Endodermal cell (in vitro differentiated cells): ENCODE measurements at regions not wholly inside any gene's neighbourhood (a gene's known extent, or its start where the extent isn't known, plus 50 kb on each side); places are given as distances from the start of the nearest gene placed in this dataset.

ENCODE experiments used
- DNase-seq: peaks from one replicate; pipeline ENCODE4 v3.0.0-alpha.2; 2017
- H3K27ac ChIP-seq: 2 replicates; pipeline ENCODE4 v1.5.1; 2013; ENCODE audit warnings: mild to moderate bottlenecking, low read depth, low read length, moderate library complexity
- H3K27me3 ChIP-seq: 2 replicates; pipeline ENCODE4 v1.6.1; 2013; ENCODE audit warnings: mild to moderate bottlenecking, low read length, moderate library complexity; ENCODE audit not compliant: insufficient read depth, control insufficient read depth, poor library complexity, severe bottlenecking
- H3K36me3 ChIP-seq: 2 replicates; pipeline ENCODE4 v1.7.0; 2013; ENCODE audit warnings: mild to moderate bottlenecking, low read length, moderate library complexity; ENCODE audit not compliant: control insufficient read depth, insufficient read depth
- H3K4me1 ChIP-seq: one replicate; pipeline ENCODE4 v1.7.0; 2013; ENCODE audit warnings: low read length; ENCODE audit not compliant: control insufficient read depth, insufficient read depth
- H3K4me3 ChIP-seq: 2 replicates; pipeline ENCODE4 v1.5.1; 2013; ENCODE audit warnings: mild to moderate bottlenecking, low read length, moderate library complexity
- H3K9ac ChIP-seq: 2 replicates; pipeline ENCODE4 v1.6.1; 2013; ENCODE audit warnings: mild to moderate bottlenecking, low read length, moderate library complexity; ENCODE audit not compliant: poor library complexity, severe bottlenecking; ENCODE audit errors: extremely low read depth
- H3K9me3 ChIP-seq: 2 replicates; pipeline ENCODE4 v1.6.1; 2013; ENCODE audit warnings: mild to moderate bottlenecking, low read length, moderate library complexity; ENCODE audit not compliant: control insufficient read depth
- H3K27ac Mint-ChIP-seq: 2 replicates; pipeline ENCODE4 v1.8.0; 2020; ENCODE audit warnings: mixed read lengths
- H3K27me3 Mint-ChIP-seq: 2 replicates; pipeline ENCODE4 v1.8.0; 2021; ENCODE audit warnings: mild to moderate bottlenecking, mixed read lengths; ENCODE audit not compliant: insufficient read depth
- H3K36me3 Mint-ChIP-seq: 2 replicates; pipeline ENCODE4 v1.8.0; 2020; ENCODE audit warnings: low read depth, mixed read lengths
- H3K4me1 Mint-ChIP-seq: 2 replicates; pipeline ENCODE4 v1.8.0; 2020; ENCODE audit warnings: mixed read lengths
- H3K4me3 Mint-ChIP-seq: 2 replicates; pipeline ENCODE4 v1.8.0; 2020; ENCODE audit warnings: mild to moderate bottlenecking, moderate library complexity, mixed read lengths
- H3K9me3 Mint-ChIP-seq: 2 replicates; pipeline ENCODE4 v1.8.0; 2020; ENCODE audit warnings: mild to moderate bottlenecking, mixed read lengths
- WGBS, 2 experiments: methylation state at CpG; one replicate each; pipeline versions ENCODE4 v1.1.5 to v1.1.7; 2013; ENCODE audit warnings: missing lambda C conversion rate in 2 of 2, mixed read lengths in 1 of 2; ENCODE audit not compliant: insufficient coverage in 1 of 2, insufficient read length in 1 of 2; 5-methylcytosine and 5-hydroxymethylcytosine counted together
- TF ChIP-seq, protein P1 (sequence below): fragments of 200-600 bp; sonication (generic); conservative IDR thresholded peaks from 2 replicates; pipeline ENCODE4 v1.5.0; 2021; ENCODE audit warnings: antibody characterized with exemption, mild to moderate bottlenecking

DNA sequence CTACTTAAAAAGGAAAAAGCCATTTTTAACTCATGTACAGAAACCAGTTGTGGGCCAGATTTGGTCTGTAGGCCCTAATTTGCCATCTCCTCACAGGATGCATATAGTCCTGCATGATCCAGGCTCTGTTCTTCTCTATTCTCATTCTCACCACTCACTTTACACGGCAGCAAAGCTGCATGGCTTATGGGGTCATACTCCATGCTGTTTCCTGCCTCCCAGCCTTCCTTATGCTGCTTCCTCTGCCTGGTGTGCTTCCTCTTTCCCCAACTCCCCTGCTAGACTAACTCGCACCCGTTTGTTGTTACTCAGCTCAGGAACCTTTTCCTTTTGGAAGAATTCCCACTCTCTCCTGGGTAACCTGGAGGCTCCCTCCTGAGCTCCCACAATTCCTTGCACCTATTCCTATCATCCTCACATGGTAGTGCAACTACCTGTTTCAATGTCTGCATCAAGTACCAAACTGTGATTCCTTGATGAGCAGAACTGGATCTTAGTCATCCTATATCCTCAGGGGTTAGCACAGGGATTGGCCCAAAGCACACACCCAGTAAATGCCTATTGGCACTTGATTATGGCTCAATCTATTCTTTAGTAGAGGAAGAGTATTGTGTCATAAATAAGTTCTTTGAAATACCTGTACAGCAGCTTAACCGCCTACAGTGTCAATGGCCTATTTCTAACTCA, 172.1 kb upstream of the MITF start:
- no peak overlapping the region for H3K4me3 Mint-ChIP-seq
- no peak overlapping the region for H3K27ac Mint-ChIP-seq
- peaks cover 9% of the 10 kb centered on the region for H3K27me3 Mint-ChIP-seq
- DNase-seq, result no peak
- Histone ChIP-seq H3K9ac (no peak overlapping the region), H3K27me3 (peaks cover 8% of the 10 kb centered on the region), H3K4me3 (no peak overlapping the region), H3K9me3 (no peaks in the 10 kb centered on the region), H3K4me1 (no peaks in the 10 kb centered on the region), H3K27ac (no peak overlapping the region), H3K36me3 (no peaks in the 10 kb centered on the region)
- 92 to 97% methylated on average over 3 to 4 of the region's 4 CpGs for WGBS, 2 experiments
- no peaks in the 10 kb centered on the region for H3K4me1 Mint-ChIP-seq
- TF ChIP-seq, protein P1, sequence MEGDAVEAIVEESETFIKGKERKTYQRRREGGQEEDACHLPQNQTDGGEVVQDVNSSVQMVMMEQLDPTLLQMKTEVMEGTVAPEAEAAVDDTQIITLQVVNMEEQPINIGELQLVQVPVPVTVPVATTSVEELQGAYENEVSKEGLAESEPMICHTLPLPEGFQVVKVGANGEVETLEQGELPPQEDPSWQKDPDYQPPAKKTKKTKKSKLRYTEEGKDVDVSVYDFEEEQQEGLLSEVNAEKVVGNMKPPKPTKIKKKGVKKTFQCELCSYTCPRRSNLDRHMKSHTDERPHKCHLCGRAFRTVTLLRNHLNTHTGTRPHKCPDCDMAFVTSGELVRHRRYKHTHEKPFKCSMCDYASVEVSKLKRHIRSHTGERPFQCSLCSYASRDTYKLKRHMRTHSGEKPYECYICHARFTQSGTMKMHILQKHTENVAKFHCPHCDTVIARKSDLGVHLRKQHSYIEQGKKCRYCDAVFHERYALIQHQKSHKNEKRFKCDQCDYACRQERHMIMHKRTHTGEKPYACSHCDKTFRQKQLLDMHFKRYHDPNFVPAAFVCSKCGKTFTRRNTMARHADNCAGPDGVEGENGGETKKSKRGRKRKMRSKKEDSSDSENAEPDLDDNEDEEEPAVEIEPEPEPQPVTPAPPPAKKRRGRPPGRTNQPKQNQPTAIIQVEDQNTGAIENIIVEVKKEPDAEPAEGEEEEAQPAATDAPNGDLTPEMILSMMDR, result no peak
- H3K36me3 Mint-ChIP-seq, result no peaks in the 10 kb centered on the region
- H3K9me3 Mint-ChIP-seq, result no peaks in the 10 kb centered on the region

DNA sequence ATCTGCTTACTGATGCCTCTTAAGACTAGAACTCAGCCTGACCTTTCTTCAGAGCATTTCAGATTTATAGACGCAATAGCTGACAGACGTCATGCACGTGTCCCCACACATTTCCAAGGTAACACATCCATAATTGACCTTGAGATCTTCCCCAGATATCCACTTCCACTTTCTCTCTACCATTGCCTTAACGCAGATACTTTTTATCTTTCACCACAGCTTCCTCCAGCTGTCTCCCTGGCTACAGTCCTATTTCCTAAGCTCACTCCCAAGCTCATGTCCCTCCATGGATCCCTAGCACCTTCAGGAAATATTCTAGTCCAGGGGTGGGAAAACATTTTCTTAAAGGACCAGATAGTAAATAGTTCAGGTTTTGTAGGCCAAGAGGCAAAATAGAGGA, 173.0 kb upstream of the MITF start:
- WGBS, 2 experiments, result 95 to 100% methylated on average over 4 of the region's 4 CpGs
- H3K27ac Mint-ChIP-seq, result no peak overlapping the region
- no peaks in the 10 kb centered on the region for H3K36me3 Mint-ChIP-seq
- Histone ChIP-seq H3K27me3 (peaks cover 8% of the 10 kb centered on the region), H3K27ac (no peak overlapping the region), H3K9me3 (no peaks in the 10 kb centered on the region), H3K9ac (no peak overlapping the region), H3K4me1 (no peaks in the 10 kb centered on the region), H3K4me3 (no peak overlapping the region), H3K36me3 (no peaks in the 10 kb centered on the region)
- no peak for DNase-seq
- TF ChIP-seq, protein P1, result no peak
- H3K4me3 Mint-ChIP-seq, result no peak overlapping the region
- H3K4me1 Mint-ChIP-seq, result no peaks in the 10 kb centered on the region
- H3K9me3 Mint-ChIP-seq, result no peaks in the 10 kb centered on the region
- peaks cover 9% of the 10 kb centered on the region for H3K27me3 Mint-ChIP-seq

DNA sequence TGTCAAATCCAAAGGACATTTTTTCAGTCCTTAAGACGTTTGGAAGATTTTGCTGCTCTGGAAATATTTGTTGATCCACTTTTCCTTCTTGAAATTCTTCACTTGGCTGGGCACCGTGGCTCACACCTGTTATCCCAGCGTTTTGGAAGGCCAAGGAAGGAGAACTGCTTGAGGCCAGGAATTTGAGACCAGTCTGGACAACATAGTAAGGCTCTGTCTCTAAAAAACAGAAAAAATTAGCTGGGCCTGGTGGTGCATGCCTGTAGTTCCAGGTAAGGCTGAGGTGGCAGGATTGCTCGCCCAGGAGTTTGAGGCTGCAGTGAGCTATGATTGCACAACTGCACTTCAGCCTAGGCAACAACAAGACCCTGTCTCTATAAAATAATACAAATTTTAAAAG, 173.9 kb upstream of the MITF start:
- peaks cover 7% of the 10 kb centered on the region for H3K27me3 Mint-ChIP-seq
- WGBS, 2 experiments, result 88 to 89% methylated on average over 3 to 4 of the region's 4 CpGs
- no peak overlapping the region for H3K27ac Mint-ChIP-seq
- no peak overlapping the region for H3K4me3 Mint-ChIP-seq
- Histone ChIP-seq H3K27me3 (peaks cover 8% of the 10 kb centered on the region), H3K4me1 (no peaks in the 10 kb centered on the region), H3K4me3 (no peak overlapping the region), H3K36me3 (no peaks in the 10 kb centered on the region), H3K9me3 (no peaks in the 10 kb centered on the region), H3K9ac (no peak overlapping the region), H3K27ac (no peak overlapping the region)
- H3K9me3 Mint-ChIP-seq, result no peaks in the 10 kb centered on the region
- TF ChIP-seq, protein P1, result no peak
- no peak for DNase-seq
- H3K36me3 Mint-ChIP-seq, result no peaks in the 10 kb centered on the region
- H3K4me1 Mint-ChIP-seq, result no peaks in the 10 kb centered on the region
